GM23248 (cell line): ENCODE measurements at regions not wholly inside any gene's neighbourhood (a gene's known extent, or its start where the extent isn't known, plus 50 kb on each side); places are given as distances from the start of the nearest gene placed in this dataset.

ENCODE experiments used
- EZH2 ChIP-seq: fragments of 200-600 bp; sonication (generic); IDR thresholded peaks from 2 replicates; pipeline ENCODE4 v1.6.1; 2018; ENCODE audit warnings: antibody characterized with exemption, mild to moderate bottlenecking; ENCODE audit not compliant: insufficient read depth, poor library complexity, severe bottlenecking
- EZH2phosphoT487 ChIP-seq: fragments of 200-600 bp; sonication (generic); IDR thresholded peaks from 2 replicates; pipeline ENCODE4 v1.6.1; 2018; ENCODE audit warnings: antibody characterized with exemption, moderate library complexity, mild to moderate bottlenecking, low read depth; ENCODE audit not compliant: insufficient read depth

DNA sequence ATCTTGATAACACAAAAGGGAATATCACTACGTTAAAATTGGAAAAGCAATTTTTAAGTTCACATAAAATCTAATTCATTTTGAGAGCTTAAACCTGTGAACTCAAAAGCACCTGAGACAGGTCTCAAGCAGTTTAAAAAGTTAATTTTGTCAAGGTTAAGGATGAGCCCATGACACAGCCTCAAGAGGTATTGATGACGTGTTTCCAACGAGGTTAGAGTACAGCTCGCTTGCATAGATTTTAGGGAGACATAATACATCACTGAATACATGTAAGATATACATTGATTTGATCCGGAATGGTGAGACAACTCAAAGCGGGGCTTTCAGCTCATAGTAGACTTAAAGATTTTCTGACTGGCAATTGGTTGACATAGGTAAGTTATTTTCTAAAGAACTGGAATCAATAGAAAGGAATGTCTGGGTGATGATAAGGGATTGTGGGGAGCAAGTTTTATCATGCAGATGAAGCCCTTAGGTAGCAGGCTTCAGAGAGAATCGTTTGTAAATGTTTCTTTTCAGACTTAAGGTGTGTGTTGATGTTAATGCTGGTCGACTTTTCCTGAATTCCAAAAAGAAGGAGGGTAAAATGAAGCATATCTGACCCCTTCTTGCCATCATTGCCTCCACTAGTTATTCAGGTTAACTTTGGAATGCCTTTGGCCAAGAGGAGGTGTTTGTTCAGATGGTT, 2890.6 kb downstream of the PCDH9 start:
- TF ChIP-seq EZH2 = no peak
- no peak for TF ChIP-seq EZH2phosphoT487
